PC-3 (cell line): ENCODE measurements at regions not wholly inside any gene's neighbourhood (a gene's known extent, or its start where the extent isn't known, plus 50 kb on each side); places are given as distances from the start of the nearest gene placed in this dataset.

Experiments
- CTCF ChIP-seq: fragments of 300-600 bp; sonication (generic); conservative IDR thresholded peaks from 2 replicates; pipeline ENCODE4 v1.5.1; 2017; ENCODE audit warnings: antibody characterized with exemption, low read depth, mild to moderate bottlenecking, low read length
- EZH2 ChIP-seq: fragments of 300-600 bp; sonication (generic); IDR thresholded peaks from one replicate; pipeline ENCODE4 v1.6.1; 2017; ENCODE audit warnings: antibody characterized with exemption, mild to moderate bottlenecking, low read length; ENCODE audit not compliant: unreplicated experiment
- EZH2phosphoT487 ChIP-seq: fragments of 300-600 bp; sonication (generic); IDR thresholded peaks from 2 replicates; pipeline ENCODE4 v1.6.1; 2018; ENCODE audit warnings: mild to moderate bottlenecking, antibody characterized with exemption, low read length, borderline replicate concordance

- no peak for TF ChIP-seq CTCF
- no peak for TF ChIP-seq EZH2
- no peak for TF ChIP-seq EZH2phosphoT487
These were observed 492.2 kb upstream of the B3GAT1 start for GRCh38 chr11:134904103-134904790.
